SH-SY5Y (cell line): ENCODE measurements at regions not wholly inside any gene's neighbourhood (a gene's known extent, or its start where the extent isn't known, plus 50 kb on each side); places are given as distances from the start of the nearest gene placed in this dataset.

Experiments used
- GATA2 ChIP-seq: IDR thresholded peaks from 2 replicates; pipeline ENCODE4 v1.6.1; 2011; ENCODE audit warnings: mild to moderate bottlenecking, low read depth, low read length
- GATA3 ChIP-seq: IDR thresholded peaks from 2 replicates; pipeline ENCODE4 v1.6.1; 2011; ENCODE audit warnings: low read depth, mild to moderate bottlenecking, low read length, moderate library complexity

DNA sequence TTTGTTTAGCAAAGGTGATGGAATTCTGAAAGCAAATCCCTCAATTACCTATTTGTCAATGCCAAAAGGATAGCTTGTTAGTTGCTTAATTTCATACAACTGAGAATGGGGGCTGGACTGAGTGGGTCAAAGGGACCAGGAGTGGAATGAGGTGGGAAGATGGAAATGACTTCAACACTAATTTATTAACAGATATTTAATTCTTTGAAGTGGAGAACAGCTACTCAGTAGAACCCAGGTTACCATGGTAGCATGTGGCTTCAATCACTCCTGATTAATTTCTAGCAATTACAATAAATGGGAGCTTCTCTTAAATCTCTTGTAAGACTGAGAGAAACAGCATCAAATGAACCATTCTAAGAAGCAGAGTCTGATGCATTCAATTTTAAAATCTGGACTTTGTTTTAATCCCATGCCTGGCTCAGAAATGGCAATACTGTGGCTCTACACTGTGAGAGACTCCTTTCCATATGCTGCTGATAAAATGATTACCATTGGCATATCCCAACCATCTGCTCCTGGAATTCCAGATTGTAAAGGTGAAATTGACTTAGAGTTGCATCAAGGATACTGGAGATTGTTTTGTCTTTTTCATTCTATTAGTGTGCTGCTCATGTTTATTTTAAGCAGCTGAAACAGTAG is 607.8 kb downstream of the SNAPC1 start:
- TF ChIP-seq GATA3 (no peak), GATA2 (no peak)

DNA sequence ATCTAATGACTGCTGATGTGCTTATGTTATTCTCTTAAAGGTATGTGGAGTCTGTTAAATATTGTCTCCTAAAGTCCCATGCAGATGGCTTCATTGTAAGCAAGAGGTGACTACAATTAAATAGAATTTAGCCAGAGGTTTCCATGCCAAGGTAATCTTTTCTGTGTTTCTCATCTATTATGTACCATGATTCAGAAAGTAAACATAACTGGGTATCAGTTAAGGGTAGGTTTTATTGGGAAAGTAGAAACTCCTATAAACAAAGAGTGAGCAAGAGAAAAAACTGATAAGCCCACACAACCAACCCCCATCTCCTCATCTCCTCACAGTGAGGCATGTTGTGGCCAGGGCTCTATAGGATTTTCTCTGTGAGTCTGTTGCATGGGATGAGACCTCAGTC is 611.7 kb downstream of the SNAPC1 start:
- TF ChIP-seq GATA2 (no peak), GATA3 (no peak)

DNA sequence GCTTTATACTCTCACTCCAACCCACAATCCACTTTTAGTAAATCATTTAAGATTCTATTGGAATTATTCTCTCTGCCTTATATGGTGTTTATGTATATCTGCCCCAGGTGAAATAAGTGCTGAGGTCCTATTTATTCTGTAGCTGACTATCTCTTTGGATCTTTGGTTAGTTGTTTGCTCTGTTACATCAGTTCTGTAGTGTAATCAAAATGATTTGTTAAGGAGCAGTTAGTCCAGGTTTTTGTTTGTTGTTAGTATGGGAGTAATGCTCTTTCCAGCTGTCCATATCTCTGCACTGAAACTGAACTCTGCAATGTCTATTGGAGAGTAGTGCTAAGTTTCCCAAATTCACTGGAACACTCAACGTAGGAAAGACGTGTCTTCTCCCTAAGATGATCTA is 615.8 kb downstream of the SNAPC1 start:
- TF ChIP-seq GATA3 (no peak), GATA2 (no peak)

DNA sequence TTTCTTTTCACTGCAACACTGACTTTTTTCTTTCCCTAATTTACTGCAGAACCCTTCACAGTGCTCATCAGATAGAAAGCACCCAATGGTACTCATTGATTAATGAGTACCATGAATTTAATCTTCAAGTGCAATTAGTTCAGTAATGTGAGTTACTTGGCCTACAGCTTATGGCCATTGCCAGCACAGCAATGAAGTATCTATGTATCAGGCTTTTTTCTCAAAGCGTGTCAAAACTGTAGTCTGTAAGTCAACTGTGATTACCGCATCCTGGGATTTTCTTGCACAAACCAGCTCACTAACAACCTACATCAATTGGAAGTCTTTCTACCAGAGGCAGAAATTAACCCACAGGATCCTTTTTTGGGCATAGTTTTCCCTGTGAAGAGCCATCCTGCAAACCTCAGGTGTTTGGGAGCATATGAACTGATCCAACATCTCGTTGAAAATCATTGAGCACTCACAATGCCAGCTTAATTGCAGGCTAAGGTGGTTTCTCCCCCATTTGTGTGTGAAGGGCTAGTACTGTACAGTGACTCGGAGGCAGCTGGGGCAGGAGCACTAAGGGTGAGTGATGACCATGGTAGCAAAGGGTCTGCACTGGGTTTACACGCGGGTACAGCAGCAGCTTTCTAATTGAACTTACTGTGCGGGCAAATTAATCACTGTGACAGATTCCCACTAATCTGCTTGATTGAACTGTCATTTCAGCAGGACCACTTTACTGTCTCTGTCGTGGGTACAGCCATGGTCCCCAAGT is 619.3 kb downstream of the SNAPC1 start:
- TF ChIP-seq GATA2 (no peak), GATA3 (no peak)

DNA sequence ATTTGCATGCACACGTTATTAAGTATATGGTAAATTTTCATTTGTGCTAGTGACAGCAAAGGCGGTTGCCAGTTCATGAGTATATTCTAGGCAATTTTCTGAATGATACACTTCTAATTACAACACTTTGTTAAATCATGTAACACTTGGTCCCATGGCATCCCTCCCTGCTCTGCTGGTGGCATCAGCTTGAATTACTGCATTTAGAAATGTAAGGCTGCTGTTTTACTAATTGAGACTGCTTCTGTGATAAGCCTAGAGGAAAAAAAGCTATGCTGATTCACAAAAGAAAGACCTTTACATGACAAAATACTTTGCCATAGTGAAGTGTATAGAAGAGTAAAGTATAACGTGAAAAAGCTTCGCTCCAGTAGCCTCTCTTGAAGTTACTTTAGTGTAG is 636.1 kb downstream of the KCNH5 start:
- TF ChIP-seq GATA3 (no peak), GATA2 (no peak)

DNA sequence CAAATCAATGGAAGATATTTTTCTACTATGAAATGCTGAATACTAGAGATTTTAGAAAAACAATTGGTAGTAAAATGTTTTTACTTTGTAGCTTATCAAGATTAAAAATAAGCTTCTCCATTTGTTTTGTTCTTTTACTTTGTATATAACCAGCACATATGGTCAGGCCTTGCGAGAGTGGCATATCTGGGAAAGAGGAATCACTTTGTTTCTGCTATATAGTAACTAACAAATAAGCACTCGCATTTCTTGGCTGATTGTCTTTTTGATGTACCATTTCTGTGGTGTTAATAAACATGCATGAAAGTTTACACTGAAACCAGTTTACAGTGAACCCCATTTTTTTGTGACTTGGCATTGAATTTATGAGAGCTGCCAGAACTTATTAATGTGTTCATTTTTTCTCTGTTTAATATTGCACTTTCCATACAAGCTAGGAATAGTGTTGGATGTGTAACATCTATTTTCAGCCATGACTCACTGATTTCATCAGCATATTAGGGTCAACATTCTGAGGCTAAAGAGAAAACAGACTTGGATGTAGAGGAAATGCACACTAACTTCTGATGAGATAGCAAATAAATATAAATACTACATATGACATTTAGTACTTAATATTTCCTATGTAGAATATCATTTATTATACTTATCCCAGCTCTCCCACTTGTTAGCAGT is 635.5 kb downstream of the KCNH5 start:
- no peak for TF ChIP-seq GATA2

DNA sequence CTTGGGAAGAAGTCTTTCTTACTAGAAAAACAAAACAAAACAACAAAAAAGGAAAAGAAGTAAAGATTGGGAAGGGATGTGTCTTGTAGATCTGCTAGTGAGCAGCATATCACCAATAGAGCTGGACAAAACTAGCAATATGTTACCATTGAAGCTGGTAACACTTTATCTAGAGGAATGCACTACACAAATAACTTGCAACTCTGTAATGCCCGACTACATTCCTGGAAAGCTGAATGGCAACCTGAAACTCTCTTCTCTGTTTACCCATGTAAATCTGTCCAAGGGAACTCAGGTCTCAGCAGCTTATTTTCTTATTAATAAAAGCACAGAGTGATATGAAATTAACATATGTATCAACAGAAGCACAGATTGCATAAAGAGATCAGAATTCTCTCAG is 624.4 kb downstream of the KCNH5 start:
- TF ChIP-seq GATA2 (no peak), GATA3 (no peak)

DNA sequence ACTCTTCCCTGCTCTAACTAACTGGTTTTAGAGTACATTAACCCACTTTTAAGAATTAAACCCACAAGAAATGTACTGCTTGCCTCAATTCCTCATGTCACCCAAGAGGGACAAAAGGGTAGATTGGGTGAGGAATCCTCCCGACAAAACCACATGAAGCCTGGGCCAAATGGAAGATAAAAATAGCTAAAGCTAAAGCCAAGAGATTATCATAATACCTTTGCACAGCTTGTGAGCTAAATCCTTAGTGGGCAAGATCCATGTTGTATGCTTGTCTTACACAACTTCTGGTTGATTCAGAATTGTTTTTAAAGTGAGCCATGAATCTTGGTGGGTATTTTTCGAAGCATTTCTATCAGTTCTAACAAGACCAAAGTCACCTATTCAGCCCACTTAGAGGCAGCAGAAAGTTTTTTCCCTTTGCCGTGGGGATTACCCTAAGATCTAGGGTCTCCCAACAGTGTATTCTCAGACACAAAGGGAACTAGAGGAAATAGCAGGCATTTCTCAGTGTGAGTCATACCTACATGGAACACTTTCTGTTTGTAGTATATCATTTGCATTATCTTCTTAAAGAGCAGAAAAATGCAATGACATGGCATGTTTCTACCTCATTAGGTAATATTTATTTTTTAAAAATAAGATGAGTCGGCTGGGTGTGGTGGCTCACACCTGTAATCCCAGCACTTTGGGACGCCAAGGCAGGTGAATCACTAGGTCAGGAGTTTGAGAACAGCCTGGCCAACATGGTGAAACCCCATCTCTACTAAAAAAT is 616.6 kb downstream of the KCNH5 start:
- TF ChIP-seq GATA3: no peak

DNA sequence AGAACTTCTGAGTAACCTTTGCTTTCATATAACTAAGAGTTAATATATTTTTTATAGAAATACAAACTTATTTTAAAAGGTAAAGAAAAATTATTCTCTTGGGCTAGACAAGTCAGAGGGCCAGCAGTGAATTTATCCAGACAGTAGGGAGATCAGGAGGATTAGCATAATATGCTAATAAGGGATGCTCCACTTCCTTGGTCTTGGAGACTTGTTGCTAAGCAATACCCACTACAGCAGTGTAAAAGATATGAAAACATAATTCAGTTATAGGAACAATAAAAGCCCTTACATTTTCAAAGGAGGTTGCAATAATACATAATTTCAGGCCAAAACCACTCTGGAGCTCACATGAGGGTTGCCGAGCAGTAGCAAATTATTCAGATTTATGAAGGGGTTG is 615.6 kb downstream of the KCNH5 start:
- TF ChIP-seq GATA3 (no peak), GATA2 (no peak)

DNA sequence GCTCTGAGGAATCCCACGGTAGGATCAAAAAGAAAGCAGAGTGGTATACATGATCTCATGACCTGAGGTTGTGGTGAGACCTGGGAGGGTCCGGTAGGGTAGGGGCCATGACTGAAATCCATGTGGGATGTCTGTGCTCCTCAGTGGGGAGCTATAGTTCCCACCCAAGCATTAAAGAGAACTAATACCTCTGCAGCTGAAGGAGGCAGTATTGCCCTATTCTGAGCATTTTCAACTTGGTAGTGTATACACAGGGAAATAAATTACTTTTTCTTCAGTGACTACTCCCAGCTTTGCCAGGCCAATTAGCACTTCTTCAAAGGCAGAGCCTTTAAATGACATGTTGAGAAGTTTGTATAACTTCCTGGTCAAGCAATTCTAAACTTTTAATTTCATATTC is 613.8 kb downstream of the KCNH5 start:
- TF ChIP-seq GATA3 (no peak), GATA2 (no peak)

DNA sequence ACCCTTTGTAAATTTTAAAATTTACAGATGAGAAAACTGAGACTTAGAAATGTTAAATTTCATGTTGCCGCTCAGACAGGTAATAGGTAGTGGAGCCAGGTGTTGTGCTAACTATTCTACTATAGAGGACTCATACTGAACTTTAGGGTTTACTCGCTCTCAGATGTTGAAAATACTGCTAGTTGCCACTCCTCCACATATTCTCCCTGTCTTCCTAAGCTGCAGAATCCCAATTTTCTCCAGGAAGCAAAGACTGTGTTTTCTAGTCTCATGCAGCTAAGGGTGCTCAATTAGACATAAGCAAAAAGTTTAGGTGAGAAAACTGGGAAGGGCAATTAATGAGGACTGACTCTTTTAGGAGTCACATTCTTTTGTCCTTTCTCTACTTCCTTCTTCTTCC is 612.3 kb downstream of the KCNH5 start:
- TF ChIP-seq GATA2 (no peak), GATA3 (no peak)

DNA sequence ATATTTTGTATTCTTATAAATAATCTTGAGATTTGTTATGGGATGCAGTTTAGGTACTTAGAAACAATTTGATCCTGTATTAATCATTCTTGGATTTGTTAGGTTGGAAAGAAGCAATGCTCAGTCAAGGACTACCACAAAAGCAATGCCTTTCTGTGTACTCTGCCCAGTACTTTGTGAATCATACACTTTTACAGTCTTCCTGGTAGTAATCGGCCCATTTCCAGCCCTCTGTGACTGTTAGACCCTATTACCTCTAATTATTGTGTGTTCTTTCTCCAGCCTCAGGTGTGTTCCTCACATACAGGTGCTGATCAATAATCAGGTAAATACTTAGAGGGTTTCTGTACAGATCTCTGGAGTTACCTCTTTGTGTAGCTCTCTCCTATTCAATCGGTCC is 609.0 kb downstream of the KCNH5 start:
- no peak for TF ChIP-seq GATA3
- no peak for TF ChIP-seq GATA2

DNA sequence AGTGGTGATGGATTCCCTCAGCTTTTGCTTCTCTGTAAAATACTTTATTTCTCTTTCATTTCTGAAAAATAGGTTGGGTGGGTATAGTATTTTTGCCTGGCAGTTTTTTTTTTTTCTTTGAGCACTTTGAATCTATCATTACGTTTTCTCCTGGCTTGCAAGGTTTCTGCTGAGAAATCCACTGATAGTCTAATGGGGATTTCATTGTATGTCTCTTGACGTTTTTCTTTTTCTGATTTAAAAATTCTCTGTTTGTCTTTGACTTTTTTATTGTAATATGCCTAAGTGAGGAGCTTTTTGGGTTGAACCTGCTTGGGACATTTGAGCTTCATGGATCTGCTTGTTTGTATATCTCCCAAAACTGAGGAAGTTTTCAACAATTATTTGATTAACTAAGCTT is 606.0 kb downstream of the KCNH5 start:
- no peak for TF ChIP-seq GATA2
- no peak for TF ChIP-seq GATA3

DNA sequence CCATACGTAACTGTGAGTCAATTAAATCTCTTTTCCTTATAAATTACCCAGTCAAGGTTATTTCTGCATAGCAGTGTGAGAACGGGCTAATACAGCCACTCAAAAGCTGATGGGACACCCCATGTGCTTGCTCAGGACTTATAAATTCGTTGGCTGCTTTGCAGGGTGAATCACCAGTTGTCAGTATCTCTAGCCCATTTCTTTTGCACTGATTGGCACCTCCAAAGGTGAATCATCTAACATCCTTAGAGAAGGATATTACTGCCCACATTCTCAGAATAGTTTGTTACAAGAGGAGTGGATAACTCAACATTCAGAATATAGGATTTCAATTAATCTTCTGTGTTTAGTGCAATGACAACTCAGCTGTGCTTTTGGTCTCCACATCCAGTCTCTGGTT is 601.5 kb downstream of the KCNH5 start:
- TF ChIP-seq GATA2 (no peak), GATA3 (no peak)

DNA sequence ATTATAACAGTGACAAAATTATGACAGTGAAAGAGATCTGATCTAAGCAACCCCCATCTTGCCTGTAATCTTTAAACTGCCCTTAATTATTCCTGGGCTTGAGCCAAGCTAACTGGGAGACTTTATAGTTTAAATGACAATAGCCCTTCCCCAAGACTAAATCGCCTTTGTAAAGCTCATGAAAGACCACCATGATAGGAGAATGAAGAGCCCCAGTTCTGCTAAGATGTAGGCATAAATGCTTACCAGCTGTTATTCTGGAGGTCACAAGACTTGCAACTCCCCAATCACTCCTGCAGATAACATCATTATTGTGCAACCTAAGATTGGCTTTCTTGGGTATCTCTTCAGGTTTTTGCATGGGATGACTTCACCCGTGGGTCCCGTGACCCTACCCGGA is 599.7 kb downstream of the KCNH5 start:
- TF ChIP-seq GATA2 (no peak), GATA3 (no peak)
